Tongue (tissue), 2 donors: ENCODE measurements at regions not wholly inside any gene's neighbourhood (a gene's known extent, or its start where the extent isn't known, plus 50 kb on each side); places are given as distances from the start of the nearest gene placed in this dataset. TPM values are rescaled to one million over a fixed set of nuclear protein-coding genes. Genes with fewer than 3 reads are reported as not detected.

Experiments
- DNase-seq: peaks from one replicate; pipeline ENCODE4 v3.0.0-alpha.2; 2015
- small RNA-seq: library from RNA; depleted of rRNA; stranded (forward); fragments of <200 nt; gene quantifications from one replicate; pipeline ENCODE3, GENCODE V24; 2014; ENCODE audit warnings: low replicate concordance

DNA sequence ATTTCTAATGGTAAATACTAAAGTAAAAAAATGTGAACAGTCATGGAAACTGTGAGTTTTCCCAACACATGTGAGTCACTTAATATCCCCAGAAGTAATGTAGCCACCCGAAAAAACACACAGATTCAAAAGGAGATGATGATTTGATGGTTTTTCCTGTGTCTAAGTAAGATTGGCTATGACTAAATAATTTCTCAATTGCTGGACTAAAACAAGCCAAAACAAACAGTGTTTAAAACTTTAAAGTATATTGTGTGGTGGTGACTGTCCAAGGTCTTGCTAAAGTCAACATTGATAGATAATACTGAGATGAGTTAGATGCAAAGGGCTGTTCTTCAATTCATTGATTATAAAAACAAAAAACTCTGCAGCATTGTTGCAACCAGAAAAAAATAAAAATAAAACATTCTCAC is 89.6 kb upstream of the SOX5 start:
- DNase-seq, result no peak

DNA sequence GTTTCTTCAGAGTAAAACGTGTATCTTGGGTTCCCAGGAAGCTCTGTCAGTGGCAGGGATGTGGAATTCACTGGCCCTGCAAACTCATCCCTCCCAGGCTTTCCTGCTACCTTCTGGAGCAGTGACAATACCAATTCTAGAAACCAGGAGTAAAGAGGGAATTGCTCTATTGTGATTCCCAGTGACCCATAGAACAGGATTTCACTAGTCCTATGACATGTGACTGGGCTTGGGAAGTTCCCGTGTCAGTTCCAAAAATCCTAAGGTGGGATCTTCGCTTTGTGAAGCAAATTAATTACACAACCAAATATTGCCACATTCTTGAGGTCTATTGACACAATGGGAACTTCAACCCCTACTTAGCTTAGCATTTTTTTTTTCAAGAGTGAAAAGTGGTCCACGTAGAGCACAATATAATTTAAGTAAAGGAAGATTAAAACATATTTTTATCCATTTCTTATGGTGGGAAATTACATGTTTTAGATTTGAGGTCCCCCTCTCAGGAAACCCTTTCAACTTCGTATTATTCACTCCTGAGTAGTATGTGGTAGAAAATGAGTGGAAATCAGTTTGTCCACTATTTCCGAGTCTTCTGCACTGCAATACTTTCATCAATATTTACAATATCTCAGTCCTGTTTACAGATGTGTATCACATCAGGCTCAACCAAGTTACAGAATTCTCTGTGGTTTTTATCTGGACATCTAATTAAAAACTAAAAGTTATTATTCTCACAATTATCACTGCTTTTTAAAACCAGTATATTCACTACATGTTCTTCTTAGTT is 88.9 kb upstream of the SOX5 start:
- DNase-seq, result no peak

GRCh38 chr12:24036438-24037216 is 87.2 kb upstream of the SOX5 start:
- no peak for DNase-seq

DNA sequence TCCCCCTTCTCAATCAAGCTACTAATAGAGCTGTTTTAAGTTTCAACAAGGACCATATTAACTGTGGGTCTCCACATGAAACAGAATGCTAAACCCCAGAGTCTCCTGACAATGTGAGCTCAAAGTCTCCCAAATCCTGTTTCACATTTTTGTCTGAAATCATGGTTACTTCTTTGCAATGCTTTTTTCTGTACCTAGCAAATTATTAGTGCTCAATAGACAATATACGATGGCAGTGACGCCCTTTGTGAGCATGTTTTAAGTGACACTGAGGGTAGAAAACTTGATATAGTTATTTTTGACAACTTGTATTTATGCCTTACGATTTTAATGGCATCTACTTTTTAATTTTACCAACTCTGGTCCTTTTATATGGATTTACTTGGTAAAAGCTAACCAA is 85.4 kb upstream of the SOX5 start:
- no peak for DNase-seq

GRCh38 chr12:24034160-24034559 is 84.7 kb upstream of the SOX5 start:
- DNase-seq, result peak; percentile 30

GRCh38 chr12:24027352-24027751 is 77.9 kb upstream of the SOX5 start:
- no peak for DNase-seq

GRCh38 chr12:24025153-24025798 is 75.8 kb upstream of the SOX5 start:
- DNase-seq, result no peak

GRCh38 chr12:24023081-24023480 is 73.6 kb upstream of the SOX5 start:
- peak; percentile 54 for DNase-seq

DNA sequence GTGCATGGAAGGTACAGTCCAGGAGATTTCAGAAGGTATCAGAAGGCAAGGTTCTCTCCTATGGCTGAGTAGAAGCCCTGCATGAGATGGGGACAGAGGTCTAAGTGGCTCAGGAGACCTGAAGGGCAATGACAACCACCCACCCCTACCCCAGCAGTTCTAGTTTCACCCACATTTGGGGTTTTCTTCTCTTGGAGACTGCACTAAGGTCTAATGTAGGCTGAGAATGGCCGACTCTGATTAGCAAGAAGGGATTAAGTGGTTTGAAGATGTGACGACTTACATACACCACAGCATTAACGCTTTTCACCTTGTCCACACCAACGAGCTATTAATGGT is 71.7 kb upstream of the SOX5 start:
- no peak for DNase-seq

DNA sequence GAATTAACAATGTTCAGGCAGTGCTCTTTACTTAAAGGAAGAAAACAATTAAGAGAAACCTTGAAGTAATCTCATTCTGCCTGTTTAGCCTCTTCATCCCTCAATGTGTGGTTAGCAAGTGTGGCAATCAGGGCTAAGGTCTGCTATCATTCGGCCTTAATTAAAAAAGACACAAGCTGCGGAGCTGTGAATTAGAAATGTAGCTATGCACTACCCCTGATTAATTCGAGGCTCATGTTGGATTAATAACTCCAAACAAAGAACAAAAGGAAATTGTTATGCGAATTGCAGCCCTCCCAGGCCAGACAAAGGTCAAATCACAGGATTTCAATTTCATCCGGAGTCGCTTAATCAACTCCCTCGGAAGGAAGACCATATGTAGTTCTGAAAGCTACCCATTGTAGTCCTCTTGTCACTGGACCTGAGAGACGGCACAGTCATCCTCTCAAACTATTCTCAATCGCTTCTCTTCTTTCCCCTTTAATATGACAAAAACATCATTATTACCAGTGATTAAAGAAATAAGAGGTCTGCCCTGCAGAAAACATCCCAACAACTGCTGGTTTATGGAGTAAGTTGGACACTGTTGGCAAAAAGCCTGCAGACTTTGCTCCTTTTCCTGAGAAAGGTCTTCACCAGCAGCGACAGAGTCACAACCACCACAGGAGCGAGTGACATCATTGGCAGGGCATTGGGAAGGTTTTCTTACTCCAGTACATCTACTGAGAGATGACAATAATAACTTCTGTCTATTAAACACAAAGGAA is 71.1 kb upstream of the SOX5 start:
- no peak for DNase-seq

DNA sequence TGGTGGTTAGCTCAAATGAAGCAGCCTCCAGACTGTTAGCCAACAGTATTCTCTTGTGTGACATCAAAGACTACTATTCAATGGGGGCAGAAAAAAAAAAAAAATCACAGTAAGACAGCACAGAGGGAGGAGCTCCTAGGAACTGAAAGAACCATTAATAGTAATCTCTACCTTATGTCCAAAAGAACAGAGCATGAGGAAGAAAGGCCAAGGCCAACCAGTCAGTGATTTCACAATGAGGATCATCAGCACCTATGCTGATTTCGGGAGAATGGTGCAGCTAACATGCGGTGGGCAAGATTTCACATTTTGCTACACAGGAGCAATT is 66.3 kb upstream of the SOX5 start:
- no peak for DNase-seq

- DNase-seq, result no peak
Observed at GRCh38 chr12:24014915-24015832, 65.7 kb upstream of the SOX5 start.

DNA sequence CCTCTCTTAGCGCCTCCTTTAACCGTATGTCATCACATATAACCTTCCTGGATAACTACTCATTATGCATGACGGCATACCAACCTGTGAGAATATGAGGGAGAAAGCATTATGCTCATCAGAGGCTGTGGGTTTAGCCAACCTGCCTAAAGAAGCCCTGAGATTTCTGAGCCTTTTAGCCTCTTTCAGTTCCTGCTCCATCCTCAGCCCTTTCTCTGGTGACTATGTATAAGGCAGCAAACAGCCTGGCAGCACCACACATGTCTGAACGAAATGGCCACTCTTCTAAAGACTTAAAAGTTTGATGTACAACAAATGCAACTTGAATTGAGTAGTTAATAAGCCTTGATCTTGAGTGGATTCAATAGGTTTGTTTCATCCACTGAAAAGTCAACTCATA is 64.8 kb upstream of the SOX5 start:
- no peak for DNase-seq

DNA sequence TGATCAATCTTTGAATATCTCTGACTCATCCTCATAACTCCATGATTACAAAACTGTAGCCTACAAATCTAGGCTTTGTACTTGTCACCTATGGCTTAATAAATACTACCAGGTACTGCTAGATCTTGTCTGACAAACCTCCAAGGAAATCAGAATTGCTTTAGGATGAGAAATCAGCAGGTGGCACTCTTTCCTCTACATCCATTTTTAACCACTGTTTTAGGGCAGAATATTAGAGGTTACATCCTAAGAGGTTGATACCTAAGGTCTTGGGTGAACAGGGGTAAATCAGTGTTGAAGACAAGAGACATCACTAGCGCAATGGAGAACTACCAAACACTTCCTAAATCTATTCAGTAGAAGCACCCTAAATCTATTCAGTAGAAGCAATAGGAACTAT is 63.1 kb upstream of the SOX5 start:
- DNase-seq, result no peak

GRCh38 chr12:24011927-24012507 is 62.5 kb upstream of the SOX5 start:
- peak; percentile 25 for DNase-seq

DNA sequence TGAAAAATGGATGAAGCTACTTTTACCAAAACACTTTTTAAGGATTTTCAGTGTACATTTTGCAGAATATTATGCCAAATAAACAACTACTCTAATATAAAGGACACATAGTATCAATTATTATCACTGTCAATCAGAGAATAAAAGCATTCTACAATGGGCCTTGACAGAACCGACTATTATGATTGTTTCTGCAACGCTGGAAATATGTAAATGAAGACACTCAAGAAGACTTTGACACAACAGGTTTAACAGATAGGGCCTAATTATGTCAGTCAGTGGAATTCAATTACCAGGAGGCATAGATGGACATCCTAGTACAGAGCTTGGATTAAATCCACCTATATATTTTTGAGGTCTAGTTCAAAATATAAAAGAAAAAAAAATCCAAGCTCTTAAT is 58.7 kb upstream of the SOX5 start:
- no peak for DNase-seq

Small RNA genes in the stretch of these regions (small RNA-seq; reads per million reads assigned to genes)
- gene MIR920 (not detected), gene RN7SL38P (0.15 reads per million)
